Keratinocyte (primary cell): ENCODE measurements at regions not wholly inside any gene's neighbourhood (a gene's known extent, or its start where the extent isn't known, plus 50 kb on each side); places are given as distances from the start of the nearest gene placed in this dataset.
"Not testable (repeated sequence)": the region's sequence is repeated elsewhere in the genome, so short reads cannot be mapped to it uniquely, and the experiment has no call there.

Experiments used
- DNase-seq: peaks from one replicate; pipeline ENCODE4 v3.0.0-alpha.2; 2011; ENCODE audit warnings: low read depth, missing footprints, low spot score
- FAIRE-seq: peaks from 2 replicates; lab custom pipeline; 2011; peaks lifted over from hg19 to GRCh38; lab: Jason Lieb, UNC
- H2AFZ ChIP-seq: 2 replicates; pipeline ENCODE4 v1.6.0; 2012; ENCODE audit warnings: low read length, control low read depth, inconsistent platforms; ENCODE audit not compliant: control insufficient read depth
- H3K27ac ChIP-seq: 2 replicates; pipeline ENCODE4 v1.5.1; 2011; ENCODE audit warnings: low read length; ENCODE audit not compliant: control insufficient read depth, insufficient read depth
- H3K27me3 ChIP-seq: 3 replicates; pipeline ENCODE4 v1.6.0; 2011; ENCODE audit warnings: low read length; ENCODE audit not compliant: control insufficient read depth, insufficient read depth; ENCODE audit errors: extremely low read depth
- H3K36me3 ChIP-seq, 2 experiments: 2 replicates in 1 of 2; 3 replicates in 1 of 2; pipeline ENCODE4 v1.5.1; 2011; ENCODE audit warnings: low read length in 2 of 2, mild to moderate bottlenecking in 1 of 2; ENCODE audit not compliant: control insufficient read depth in 2 of 2, insufficient read depth in 2 of 2; ENCODE audit errors: extremely low read depth in 1 of 2
- H3K4me1 ChIP-seq: 3 replicates; pipeline ENCODE4 v1.5.1; 2011; ENCODE audit warnings: low read length; ENCODE audit not compliant: control insufficient read depth, insufficient read depth; ENCODE audit errors: extremely low read depth
- H3K4me2 ChIP-seq: 3 replicates; pipeline ENCODE4 v1.6.0; 2011; ENCODE audit warnings: low read depth, low read length; ENCODE audit not compliant: control insufficient read depth, insufficient read depth; ENCODE audit errors: extremely low read depth
- H3K4me3 ChIP-seq, 3 experiments: fragments of 200-600 bp in 1 of 3; sonication (generic) in 1 of 3; 2 replicates in 2 of 3; 3 replicates in 1 of 3; pipeline ENCODE4 v1.5.1; 2011 to 2016; ENCODE audit warnings: low read length in 3 of 3, mild to moderate bottlenecking in 3 of 3, control low read depth in 2 of 3, inconsistent platforms in 1 of 3, low read depth in 1 of 3, mixed read lengths in 1 of 3, mixed run types in 1 of 3, moderate library complexity in 1 of 3; ENCODE audit not compliant: control insufficient read depth in 2 of 3, insufficient read depth in 2 of 3; ENCODE audit errors: extremely low read depth in 1 of 3
- H3K79me2 ChIP-seq: 2 replicates; pipeline ENCODE4 v1.6.0; 2012; ENCODE audit warnings: low read length; ENCODE audit not compliant: control insufficient read depth, insufficient read depth
- H3K9ac ChIP-seq: 3 replicates; pipeline ENCODE4 v1.6.0; 2011; ENCODE audit warnings: low read length; ENCODE audit not compliant: control insufficient read depth, insufficient read depth; ENCODE audit errors: extremely low read depth
- H3K9me1 ChIP-seq: 3 replicates; pipeline ENCODE4 v1.6.0; 2011; ENCODE audit warnings: low read length; ENCODE audit not compliant: control insufficient read depth, insufficient read depth; ENCODE audit errors: extremely low read depth
- H3K9me3 ChIP-seq: 2 replicates; pipeline ENCODE4 v1.5.1; 2012; ENCODE audit warnings: low read depth, low read length; ENCODE audit not compliant: control insufficient read depth
- H4K20me1 ChIP-seq: 3 replicates; pipeline ENCODE4 v1.6.0; 2011; ENCODE audit warnings: low read length; ENCODE audit not compliant: control insufficient read depth, insufficient read depth; ENCODE audit errors: extremely low read depth
- EZH2 ChIP-seq: IDR thresholded peaks from one replicate; pipeline ENCODE4 v1.6.1; 2012; ENCODE audit warnings: inconsistent platforms, mild to moderate bottlenecking, low read length, moderate library complexity
- dilution Hi-C: fragments of 300-500 bp; cut with MboI; formaldehyde crosslinking; loops from one replicate; pipeline ENCODE4 v1.7.0; 2020; ENCODE audit warnings: low sequenced_read_pairs; ENCODE audit not compliant: extremely low pct_ligation_motif_present
- TF ChIP-seq, protein P1 (sequence below), 3 experiments: IDR thresholded peaks in 1 of 3; conservative IDR thresholded peaks in 1 of 3; optimal IDR thresholded peaks in 1 of 3; 2 replicates in 2 of 3; 3 replicates in 1 of 3; pipeline versions ENCODE3 to v1.5.1; 2011; ENCODE audit warnings: low read length in 3 of 3, mild to moderate bottlenecking in 3 of 3, moderate library complexity in 2 of 3, control low read depth in 1 of 3, inconsistent platforms in 1 of 3; ENCODE audit not compliant: insufficient read depth in 2 of 3; ENCODE audit errors: extremely low read depth in 1 of 3

DNA sequence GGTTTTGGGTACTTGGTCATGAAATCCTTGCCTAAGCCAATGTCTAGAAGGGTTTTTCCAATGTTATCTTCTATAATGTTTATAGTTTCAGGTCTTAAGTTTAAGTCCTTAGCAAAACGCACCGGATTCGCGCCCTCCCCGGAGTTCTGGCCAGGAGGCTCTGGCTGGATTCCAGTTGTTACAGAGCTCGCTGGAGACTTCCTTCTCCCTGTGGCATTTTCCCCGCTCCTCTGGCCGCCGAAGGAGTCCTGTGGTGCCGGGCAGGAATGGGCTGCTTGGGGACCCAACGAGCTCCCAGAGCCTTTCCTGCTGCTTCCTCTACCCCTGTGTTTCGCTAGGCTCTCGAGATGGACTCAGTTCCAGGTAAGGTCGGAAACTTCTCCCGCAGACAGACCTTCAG lies 335.9 kb downstream of the AEBP2 start:
- Histone ChIP-seq H4K20me1 (no peaks in the 10 kb centered on the region), H3K27me3 (no peaks in the 10 kb centered on the region), H3K79me2 (no peaks in the 10 kb centered on the region), H3K9ac (no peak overlapping the region), H3K4me2 (no peak overlapping the region), H3K4me1 (peaks cover 2% of the 10 kb centered on the region), H3K27ac (no peak overlapping the region), H3K9me1 (no peaks in the 10 kb centered on the region), H2AFZ (no peak overlapping the region), H3K9me3 (no peaks in the 10 kb centered on the region), H3K4me3 (no peak overlapping the region), H3K36me3 (no peaks in the 10 kb centered on the region)
- dilution Hi-C loops = no loop called here
- DNase-seq (no peak), FAIRE-seq (no peak)
- TF ChIP-seq, protein P1, sequence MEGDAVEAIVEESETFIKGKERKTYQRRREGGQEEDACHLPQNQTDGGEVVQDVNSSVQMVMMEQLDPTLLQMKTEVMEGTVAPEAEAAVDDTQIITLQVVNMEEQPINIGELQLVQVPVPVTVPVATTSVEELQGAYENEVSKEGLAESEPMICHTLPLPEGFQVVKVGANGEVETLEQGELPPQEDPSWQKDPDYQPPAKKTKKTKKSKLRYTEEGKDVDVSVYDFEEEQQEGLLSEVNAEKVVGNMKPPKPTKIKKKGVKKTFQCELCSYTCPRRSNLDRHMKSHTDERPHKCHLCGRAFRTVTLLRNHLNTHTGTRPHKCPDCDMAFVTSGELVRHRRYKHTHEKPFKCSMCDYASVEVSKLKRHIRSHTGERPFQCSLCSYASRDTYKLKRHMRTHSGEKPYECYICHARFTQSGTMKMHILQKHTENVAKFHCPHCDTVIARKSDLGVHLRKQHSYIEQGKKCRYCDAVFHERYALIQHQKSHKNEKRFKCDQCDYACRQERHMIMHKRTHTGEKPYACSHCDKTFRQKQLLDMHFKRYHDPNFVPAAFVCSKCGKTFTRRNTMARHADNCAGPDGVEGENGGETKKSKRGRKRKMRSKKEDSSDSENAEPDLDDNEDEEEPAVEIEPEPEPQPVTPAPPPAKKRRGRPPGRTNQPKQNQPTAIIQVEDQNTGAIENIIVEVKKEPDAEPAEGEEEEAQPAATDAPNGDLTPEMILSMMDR (optimal IDR thresholded peaks at IDR 0.05 in 1 of 3, IDR thresholded peaks at IDR 0.05 in 1 of 3, conservative IDR thresholded peaks at IDR 0.05 in 1 of 3; ENCODE audit: extremely low read depth in 1 of 3, insufficient read depth in 2 of 3, low read length in 3 of 3) = no peak
- no peak for TF ChIP-seq EZH2

DNA sequence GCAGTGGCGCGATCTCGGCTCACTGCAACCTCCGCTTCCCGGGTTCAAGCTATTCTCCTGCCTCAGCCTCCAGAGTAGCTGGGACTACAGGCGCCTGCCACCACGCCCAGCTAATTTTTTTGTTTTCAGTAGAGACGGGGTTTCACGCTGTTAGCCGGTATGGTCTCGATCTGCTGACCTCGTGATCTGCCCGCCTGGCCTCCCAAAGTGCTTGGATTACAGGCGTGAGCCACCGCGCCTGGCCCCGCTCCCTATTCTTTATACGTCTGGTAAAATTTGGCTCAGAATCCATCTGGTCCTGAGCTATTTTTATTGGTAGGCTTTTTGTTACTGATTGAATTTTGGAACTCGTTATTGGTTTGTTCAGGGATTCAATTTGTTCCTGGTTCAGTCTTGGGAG lies 336.7 kb downstream of the AEBP2 start:
- H3K36me3 ChIP-seq, H3K27ac ChIP-seq, H3K9me3 ChIP-seq, H3K4me1 ChIP-seq, FAIRE-seq, H3K9me1 ChIP-seq, H3K9ac ChIP-seq, DNase-seq, H3K27me3 ChIP-seq, H3K79me2 ChIP-seq, H4K20me1 ChIP-seq, H3K4me2 ChIP-seq, H2AFZ ChIP-seq, dilution Hi-C loops, H3K4me3 ChIP-seq: not testable (repeated sequence)

DNA sequence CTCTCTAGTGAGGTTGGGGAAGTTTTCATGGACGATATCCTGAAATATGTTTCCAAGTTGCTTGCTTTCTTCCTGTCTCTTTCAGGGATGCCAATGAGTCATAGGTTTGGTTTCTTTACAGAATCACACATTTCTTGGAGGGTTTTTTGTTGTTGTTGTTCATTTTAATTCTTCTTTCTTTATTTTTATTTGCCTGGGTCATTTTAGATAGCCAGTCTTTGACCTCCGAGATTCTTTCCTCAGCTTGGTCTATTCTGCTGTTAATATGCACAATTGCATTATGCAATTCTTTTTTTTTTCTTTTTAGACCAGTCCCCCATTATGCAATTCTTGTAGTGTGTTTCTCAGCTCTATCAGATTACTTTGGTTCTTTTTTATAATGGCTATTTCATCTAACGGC lies 338.9 kb downstream of the AEBP2 start:
- no peaks in the 10 kb centered on the region for H3K79me2 ChIP-seq
- H3K27me3 ChIP-seq = no peaks in the 10 kb centered on the region
- H3K9me1 ChIP-seq = no peaks in the 10 kb centered on the region
- FAIRE-seq (no peak), DNase-seq (no peak)
- H3K27ac ChIP-seq = no peak overlapping the region
- no peak overlapping the region for H3K9ac ChIP-seq
- no peak overlapping the region for H2AFZ ChIP-seq
- dilution Hi-C loops = no loop called here
- H4K20me1 ChIP-seq = no peaks in the 10 kb centered on the region
- H3K36me3 ChIP-seq = no peaks in the 10 kb centered on the region
- peaks cover 2% of the 10 kb centered on the region for H3K4me1 ChIP-seq
- H3K9me3 ChIP-seq = no peaks in the 10 kb centered on the region
- H3K4me2 ChIP-seq = no peak overlapping the region
- no peak for TF ChIP-seq EZH2
- TF ChIP-seq, protein P1 (optimal IDR thresholded peaks at IDR 0.05 in 1 of 3, IDR thresholded peaks at IDR 0.05 in 1 of 3, conservative IDR thresholded peaks at IDR 0.05 in 1 of 3; ENCODE audit: extremely low read depth in 1 of 3, insufficient read depth in 2 of 3, low read length in 3 of 3) = no peak
- no peak overlapping the region for H3K4me3 ChIP-seq
